ENCODE measurements at regions not wholly inside any gene's neighbourhood (a gene's known extent, or its start where the extent isn't known, plus 50 kb on each side); places are given as distances from the start of the nearest gene placed in this dataset.

DNA sequence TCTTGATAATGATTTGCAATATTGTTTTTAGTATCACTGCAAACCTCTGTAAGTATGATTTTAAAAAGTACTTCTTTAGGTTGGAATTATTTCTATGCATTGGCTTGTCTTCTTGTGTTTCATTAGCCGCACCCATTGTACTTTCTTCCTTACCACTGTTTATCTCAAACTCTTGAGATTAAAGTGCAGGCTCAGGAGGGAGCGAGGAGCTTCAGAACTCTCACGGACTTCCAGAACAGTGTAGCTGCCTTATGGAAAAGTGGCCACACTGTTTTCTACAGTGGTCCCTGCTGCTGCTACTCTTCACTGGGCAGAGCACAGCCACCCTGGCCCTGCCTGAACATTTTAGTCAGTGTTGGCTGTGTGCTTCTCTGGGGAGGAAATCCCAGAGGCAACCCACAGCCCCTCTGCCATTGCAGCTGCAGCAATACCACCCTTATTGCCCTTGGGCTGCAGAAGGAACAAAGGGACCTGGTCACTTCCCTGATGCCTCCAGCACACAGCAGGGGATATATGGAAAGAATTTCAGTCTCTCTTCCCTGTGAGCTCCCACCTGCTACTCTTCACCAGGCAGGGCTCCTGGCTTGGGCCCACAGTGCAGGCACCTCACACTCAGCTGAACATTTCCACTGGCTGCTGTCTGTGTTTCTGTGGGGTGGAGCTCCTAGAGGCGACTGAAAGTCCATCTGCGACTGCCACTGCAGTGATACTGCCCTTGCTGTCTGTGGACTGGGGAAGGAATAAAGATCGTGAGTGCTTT lies 91.7 kb upstream of the MAP3K4 start:
- no peak for ATAC-seq (ENCODE audit: low read depth)
- H4K91ac ChIP-seq (ENCODE audit: insufficient read depth, low read depth, low read length), result no peak overlapping the region
- in situ Hi-C loops (cut with MboI; ENCODE audit: low sequenced_read_pairs) (no loop called here), intact Hi-C loops (cut with micrococcal nuclease) (no loop called here), dilution Hi-C loops (cut with HindIII; ENCODE audit: low sequenced_read_pairs, unreplicated experiment) (no loop called here)
- no peak overlapping the region for H2BK120ac ChIP-seq (ENCODE audit: low read depth, low read length)
- no peak overlapping the region for H2AFZ ChIP-seq (replicated peaks; ENCODE audit: low read length, poor library complexity)
- H3K4me1 ChIP-seq (ENCODE audit: control insufficient read depth, insufficient read depth, low read length), result no peaks in the 10 kb centered on the region
- H3K56ac ChIP-seq (ENCODE audit: extremely low read depth, insufficient read depth, low read length), result no peak overlapping the region
- WGBS, 2 experiments (ENCODE audit: extremely low coverage in 2 of 2, insufficient read length in 1 of 2), result 20% methylated on average over 1 of the region's 6 CpGs; no CpG with 5 or more reads in 1 of the 2 experiments
- no peak overlapping the region for H3K4me2 ChIP-seq (ENCODE audit: low read depth, low read length)
- no peak overlapping the region for H3K4me3 ChIP-seq (ENCODE audit: insufficient read depth, low read depth, low read length)
- no peak overlapping the region for H2BK15ac ChIP-seq (ENCODE audit: low read depth, low read length)
- no peak overlapping the region for H2BK5ac ChIP-seq (ENCODE audit: low read depth, low read length, poor library complexity, severe bottlenecking)
- no peak overlapping the region for H2AK9ac ChIP-seq (replicated peaks; ENCODE audit: low read depth, low read length, poor library complexity)
- no peak overlapping the region for H4K5ac ChIP-seq (ENCODE audit: low read depth, low read length)
- no peaks in the 10 kb centered on the region for H4K20me1 ChIP-seq (ENCODE audit: insufficient read depth, low read length)
- TF ChIP-seq, protein P1, sequence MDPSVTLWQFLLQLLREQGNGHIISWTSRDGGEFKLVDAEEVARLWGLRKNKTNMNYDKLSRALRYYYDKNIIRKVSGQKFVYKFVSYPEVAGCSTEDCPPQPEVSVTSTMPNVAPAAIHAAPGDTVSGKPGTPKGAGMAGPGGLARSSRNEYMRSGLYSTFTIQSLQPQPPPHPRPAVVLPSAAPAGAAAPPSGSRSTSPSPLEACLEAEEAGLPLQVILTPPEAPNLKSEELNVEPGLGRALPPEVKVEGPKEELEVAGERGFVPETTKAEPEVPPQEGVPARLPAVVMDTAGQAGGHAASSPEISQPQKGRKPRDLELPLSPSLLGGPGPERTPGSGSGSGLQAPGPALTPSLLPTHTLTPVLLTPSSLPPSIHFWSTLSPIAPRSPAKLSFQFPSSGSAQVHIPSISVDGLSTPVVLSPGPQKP (IDR thresholded peaks at IDR 0.05; ENCODE audit: borderline replicate concordance, low read depth, low read length), result no peak
- no peak for TF ChIP-seq CTCF (conservative IDR thresholded peaks at IDR 0.05; ENCODE audit: low read depth, low read length)
- no peak for TF ChIP-seq RCOR1 (IDR thresholded peaks at IDR 0.05; ENCODE audit: insufficient replicate concordance, low read length)
- no peak for TF ChIP-seq MAZ (IDR thresholded peaks at IDR 0.05; ENCODE audit: borderline replicate concordance, low read depth, low read length)
- no peak for TF ChIP-seq RAD21 (IDR thresholded peaks at IDR 0.05; ENCODE audit: low read length)
- no peak for TF ChIP-seq FOS (IDR thresholded peaks at IDR 0.05; ENCODE audit: low read depth, low read length)
- TF ChIP-seq CHD1 (IDR thresholded peaks at IDR 0.05; ENCODE audit: low read depth, low read length), result no peak
- TF ChIP-seq MAFK (IDR thresholded peaks at IDR 0.05; ENCODE audit: low read depth, low read length), result no peak
- no peak for TF ChIP-seq RFX5 (IDR thresholded peaks at IDR 0.05; ENCODE audit: low read depth, low read length)
- TF ChIP-seq BHLHE40 (IDR thresholded peaks at IDR 0.05; ENCODE audit: low read depth, low read length), result no peak
- TF ChIP-seq, protein P2, sequence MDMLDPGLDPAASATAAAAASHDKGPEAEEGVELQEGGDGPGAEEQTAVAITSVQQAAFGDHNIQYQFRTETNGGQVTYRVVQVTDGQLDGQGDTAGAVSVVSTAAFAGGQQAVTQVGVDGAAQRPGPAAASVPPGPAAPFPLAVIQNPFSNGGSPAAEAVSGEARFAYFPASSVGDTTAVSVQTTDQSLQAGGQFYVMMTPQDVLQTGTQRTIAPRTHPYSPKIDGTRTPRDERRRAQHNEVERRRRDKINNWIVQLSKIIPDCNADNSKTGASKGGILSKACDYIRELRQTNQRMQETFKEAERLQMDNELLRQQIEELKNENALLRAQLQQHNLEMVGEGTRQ (IDR thresholded peaks at IDR 0.05; ENCODE audit: low read depth, low read length), result no peak
- H3K79me1 ChIP-seq (ENCODE audit: low read depth in 1 of 2, low read length in 2 of 2), result no peaks in the 10 kb centered on the region
- H3K27me3 ChIP-seq (ENCODE audit: control insufficient read depth, insufficient read depth, low read length), result no peaks in the 10 kb centered on the region
- no peak overlapping the region for H2BK20ac ChIP-seq (ENCODE audit: low read depth, low read length)
- POLR2A ChIA-PET (ENCODE audit: unreplicated experiment), result no interaction called here
- H2AK5ac ChIP-seq (ENCODE audit: low read depth, low read length), result no peak overlapping the region
- no peaks in the 10 kb centered on the region for H3K36me3 ChIP-seq (ENCODE audit: control insufficient read depth, insufficient read depth, low read length)
- H3K4ac ChIP-seq (ENCODE audit: low read depth, low read length), result no peak overlapping the region
- no peak overlapping the region for H3K14ac ChIP-seq (replicated peaks; ENCODE audit: low read depth, low read length)
- H3K18ac ChIP-seq (ENCODE audit: low read depth, low read length), result no peak overlapping the region
- H3K9ac ChIP-seq (ENCODE audit: low read depth, low read length), result no peak overlapping the region
- no peak overlapping the region for H3K27ac ChIP-seq (ENCODE audit: insufficient read depth, low read length)
- CTCF ChIA-PET, result no interaction called here
- BruUV-seq (replicated peaks), result no TSS peak
- H4K8ac ChIP-seq (ENCODE audit: low read depth in 2 of 2, low read length in 2 of 2), result no peak overlapping the region
- DNase-seq, result no peak
- no peaks in the 10 kb centered on the region for H3K9me1 ChIP-seq (ENCODE audit: insufficient read depth, low read length)
- no peaks in the 10 kb centered on the region for H3K9me3 ChIP-seq (ENCODE audit: control insufficient read depth, insufficient read depth, low read length)
- H3K23ac ChIP-seq (ENCODE audit: low read depth, low read length), result no peak overlapping the region
